Heart left ventricle (tissue), 16 donors: ENCODE measurements at regions not wholly inside any gene's neighbourhood (a gene's known extent, or its start where the extent isn't known, plus 50 kb on each side); places are given as distances from the start of the nearest gene placed in this dataset.
A peak's percentile ranks its signal among the peaks of the same experiment; 100 is the strongest.

Experiments used
- ATAC-seq, 4 donors: fragments of 200-7000 bp; cut with Tn5 transposase; one replicate each; pipeline ENCODE4 v1.9.1; 2020 to 2022; ENCODE audit warnings: moderate library complexity in 4 of 4, mild to moderate bottlenecking in 3 of 4, moderate number of reproducible peaks in 1 of 4
- DNase-seq, 5 donors: peaks; one replicate each; pipeline ENCODE4 v3.0.0-alpha.2; 2020
- H3K27ac ChIP-seq, 12 donors: fragments of 200-600 bp; sonication (generic) in 4 of 12; one replicate each; pipeline versions ENCODE4 v1.5.0 to v1.8.0; 2016 to 2022; ENCODE audit warnings: mild to moderate bottlenecking in 2 of 12
- H3K27me3 ChIP-seq, 9 donors: fragments of 200-600 bp; sonication (generic) in 2 of 9; one replicate each; pipeline versions ENCODE4 v1.5.1 to v1.8.0; 2016 to 2022; ENCODE audit warnings: mild to moderate bottlenecking in 3 of 9
- H3K36me3 ChIP-seq, 9 donors: fragments of 200-600 bp; sonication (generic) in 2 of 9; one replicate each; pipeline versions ENCODE4 v1.5.0 to v1.8.0; 2018 to 2022; ENCODE audit warnings: mild to moderate bottlenecking in 2 of 9
- H3K4me1 ChIP-seq, 12 donors: fragments of 200-600 bp; sonication (generic) in 4 of 12; one replicate each; pipeline versions ENCODE4 v1.5.0 to v1.8.0; 2016 to 2022; ENCODE audit warnings: mild to moderate bottlenecking in 3 of 12
- H3K4me3 ChIP-seq, 12 donors: fragments of 200-600 bp; sonication (generic) in 4 of 12; one replicate each; pipeline versions ENCODE4 v1.5.0 to v1.8.0; 2017 to 2022; ENCODE audit warnings: mild to moderate bottlenecking in 9 of 12, moderate library complexity in 4 of 12
- H3K9me3 ChIP-seq, 12 donors: fragments of 200-600 bp; sonication (generic) in 4 of 12; one replicate each; pipeline versions ENCODE4 v1.5.0 to v1.8.0; 2016 to 2022; ENCODE audit warnings: mild to moderate bottlenecking in 1 of 12
- CTCF ChIP-seq, 12 donors: fragments of 200-600 bp; sonication (generic) in 4 of 12; IDR thresholded peaks; one replicate each; pipeline versions ENCODE4 v1.5.0 to v1.8.0; 2018 to 2022; ENCODE audit warnings: antibody characterized with exemption in 12 of 12, mild to moderate bottlenecking in 5 of 12
- POLR2A ChIP-seq, 2 donors: fragments of 450-650 bp; IDR thresholded peaks; one replicate each; pipeline ENCODE4 v1.6.1; 2017; ENCODE audit warnings: antibody characterized with exemption in 2 of 2, mild to moderate bottlenecking in 2 of 2, moderate library complexity in 2 of 2
- WGBS, 4 donors: extraction: QIAGEN DNeasy Blood & Tissue Kit in 2 of 4; methylation state at CpG; one replicate each; pipeline versions ENCODE4 v1.1.5 to v1.1.7; 2013 to 2018; 5-methylcytosine and 5-hydroxymethylcytosine counted together
- intact Hi-C, 10 donors: fragments of 100-400 bp; cut with DNase I; formaldehyde crosslinking; loops; one replicate each; pipeline versions ENCODE4 v1.11.1 to v1.14.2; 2022
- donor health status: ischemic (EF 13 %, LVEDD 7.1; RV severe dilation, severe dysfunction).
- donor health status: healthy with polysubstance abuse.
- donor health status: DM: no; HTN: yes; CAD: no.
- donor health status: DM: no; HTN: no; CAD: no.
- donor health status: ischemic (EF 25% LVEDD 6.9; RV normal size, moderate dysfunction).
- donor health status: ischemic (EF 25% LVEDD 5.7; RV mildly dilated, moderate dysfunction).
- donor health status: healthy.
- donor health status: DM: yes; HTN: yes; CAD: no.
- donor health status: ischemic (EF 35%, LVEDD 5.7; RV mildly dilated, moderate dysfunction).
- donor health status: nonischemic (EF 11% LVEDD 7.7; RV severe dilation, severe dysfunction).
- donor health status: DM: yes; HTN: yes; CAD: no.
- donor health status: PGD.
- donor health status: ischemic (EF 29% LVEDD 5.4; RV normal size, mild dysfunction).
- donor health status: nonischemic (EF 23%, LVEDD 6.1; RV moderate dilation, normal function).

- TF ChIP-seq CTCF (IDR thresholded peaks at IDR 0.05), result no peak
- TF ChIP-seq POLR2A (IDR thresholded peaks at IDR 0.05), result no peak
- intact Hi-C loops, result no loop called here
- H3K4me3 ChIP-seq, result no peak overlapping the region
- DNase-seq, result no peak
- H3K36me3 ChIP-seq, result no peaks in the 10 kb centered on the region
- no peaks in the 10 kb centered on the region for H3K9me3 ChIP-seq
- H3K4me1 ChIP-seq, result peaks cover 0 to 22% (median 0%) of the 10 kb centered on the region in 12 donors
- no peak overlapping the region for H3K27ac ChIP-seq
- H3K27me3 ChIP-seq, result peaks cover 0 to 6% (median 0%) of the 10 kb centered on the region in 9 donors
- 51 to 71% (median 61%) methylated on average over 1 of the region's 1 CpG for WGBS, 4 donors
- no peak for ATAC-seq
Observed at GRCh38 chrX:13130816-13131215, 86.4 kb upstream of the FAM9C start.

DNA sequence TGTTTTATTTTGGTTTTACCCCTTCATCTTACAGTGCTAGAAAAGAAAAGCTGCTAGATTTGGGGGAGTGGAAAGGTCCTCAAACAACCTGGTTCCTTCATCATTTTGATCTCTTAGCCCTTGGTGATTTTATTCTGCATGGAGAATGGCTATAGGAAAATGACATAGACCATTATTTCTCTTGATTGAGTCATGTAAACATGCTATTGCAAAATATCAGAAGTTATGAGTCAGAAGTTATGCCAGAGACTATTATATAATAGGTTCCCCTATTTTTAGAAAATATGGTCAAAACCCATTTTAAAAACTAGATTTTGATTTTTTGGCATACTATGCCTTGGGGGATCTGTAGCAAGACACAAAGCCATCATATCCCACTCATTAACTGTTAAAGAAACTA, 83.7 kb upstream of the FAM9C start:
- H3K27ac ChIP-seq, result peak overlapping the region in 2 of 12 donors; percentile 1 to 5
- H3K27me3 ChIP-seq, result peaks cover 0 to 6% (median 0%) of the 10 kb centered on the region in 9 donors
- H3K4me3 ChIP-seq, result no peak overlapping the region
- DNase-seq (no peak), ATAC-seq (no peak)
- intact Hi-C loops, result no loop called here
- H3K9me3 ChIP-seq, result no peaks in the 10 kb centered on the region
- H3K4me1 ChIP-seq, result peaks cover 0 to 39% (median 2%) of the 10 kb centered on the region in 12 donors
- no peaks in the 10 kb centered on the region for H3K36me3 ChIP-seq
- TF ChIP-seq CTCF (IDR thresholded peaks at IDR 0.05), result no peak
- no peak for TF ChIP-seq POLR2A (IDR thresholded peaks at IDR 0.05)

GRCh38 chrX:13126775-13127174, 82.4 kb upstream of the FAM9C start:
- no peaks in the 10 kb centered on the region for H3K36me3 ChIP-seq
- H3K4me3 ChIP-seq, result no peak overlapping the region
- TF ChIP-seq CTCF (IDR thresholded peaks at IDR 0.05), result no peak
- H3K9me3 ChIP-seq, result no peaks in the 10 kb centered on the region
- H3K27ac ChIP-seq, result peak overlapping the region in 4 of 12 donors; percentile 5 to 52 (median 24)
- peak in 1 of 4 donors; percentile 26 for ATAC-seq
- no peak for DNase-seq
- WGBS, 4 donors, result 76 to 94% (median 87%) methylated on average over 3 of the region's 3 CpGs
- H3K27me3 ChIP-seq, result peaks cover 0 to 10% (median 0%) of the 10 kb centered on the region in 9 donors
- H3K4me1 ChIP-seq, result peaks cover 0 to 37% (median 2%) of the 10 kb centered on the region in 12 donors
- intact Hi-C loops, result no loop called here

GRCh38 chrX:13125188-13125587, 80.8 kb upstream of the FAM9C start:
- Histone ChIP-seq H3K27ac (peak overlapping the region in 3 of 12 donors; percentile 24 to 42 (median 37)), H3K4me3 (no peak overlapping the region), H3K27me3 (peaks cover 0 to 8% (median 0%) of the 10 kb centered on the region in 9 donors), H3K9me3 (no peaks in the 10 kb centered on the region), H3K4me1 (peaks cover 0 to 38% (median 4%) of the 10 kb centered on the region in 12 donors), H3K36me3 (no peaks in the 10 kb centered on the region)
- DNase-seq (no peak), ATAC-seq (no peak)
- TF ChIP-seq CTCF (IDR thresholded peaks at IDR 0.05), result no peak
- TF ChIP-seq POLR2A (IDR thresholded peaks at IDR 0.05), result no peak
- intact Hi-C loops, result no loop called here
- WGBS, 4 donors, result 59 to 86% (median 72%) methylated on average over 2 of the region's 2 CpGs
